GM13977 (cell line): ENCODE measurements at regions not wholly inside any gene's neighbourhood (a gene's known extent, or its start where the extent isn't known, plus 50 kb on each side); places are given as distances from the start of the nearest gene placed in this dataset.

Experiments used
- DNase-seq: peaks from one replicate; pipeline ENCODE4 v3.0.0; 2012; ENCODE audit warnings: low spot score
- in situ Hi-C: fragments of 300-500 bp; cut with MboI; formaldehyde crosslinking; loops from one replicate; pipeline ENCODE4 v1.12.0; 2022; ENCODE audit warnings: low sequenced_read_pairs, low pct_unique_long_range_greater_than_20kb, mixed read lengths, inconsistent platforms; ENCODE audit not compliant: unreplicated experiment
- TF ChIP-seq, protein P1 (sequence below): IDR thresholded peaks from 2 replicates; pipeline ENCODE4 v1.5.1; 2012; ENCODE audit warnings: mild to moderate bottlenecking, control low read depth; ENCODE audit not compliant: insufficient read depth; ENCODE audit errors: extremely low read depth, missing control alignments

DNA sequence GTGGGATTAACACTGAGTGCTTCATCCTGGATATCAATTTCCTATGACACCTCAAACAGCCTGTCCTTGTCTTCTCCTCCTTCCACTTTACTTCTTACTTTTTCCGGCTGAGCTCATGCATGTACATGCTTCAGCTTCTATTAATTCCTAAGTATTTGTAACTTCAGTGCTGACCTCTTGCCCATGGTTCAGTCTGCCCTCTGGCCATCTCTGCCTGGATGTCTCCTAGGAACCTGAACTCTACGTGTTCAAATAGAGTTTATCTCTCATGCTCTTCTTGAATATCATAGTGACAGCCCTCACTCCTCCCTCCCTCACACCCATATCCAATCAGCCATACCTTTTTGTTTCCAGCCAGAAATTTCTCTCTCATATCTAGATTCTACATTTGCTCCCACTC, 141.6 kb downstream of the ATP23 start:
- TF ChIP-seq, protein P1, sequence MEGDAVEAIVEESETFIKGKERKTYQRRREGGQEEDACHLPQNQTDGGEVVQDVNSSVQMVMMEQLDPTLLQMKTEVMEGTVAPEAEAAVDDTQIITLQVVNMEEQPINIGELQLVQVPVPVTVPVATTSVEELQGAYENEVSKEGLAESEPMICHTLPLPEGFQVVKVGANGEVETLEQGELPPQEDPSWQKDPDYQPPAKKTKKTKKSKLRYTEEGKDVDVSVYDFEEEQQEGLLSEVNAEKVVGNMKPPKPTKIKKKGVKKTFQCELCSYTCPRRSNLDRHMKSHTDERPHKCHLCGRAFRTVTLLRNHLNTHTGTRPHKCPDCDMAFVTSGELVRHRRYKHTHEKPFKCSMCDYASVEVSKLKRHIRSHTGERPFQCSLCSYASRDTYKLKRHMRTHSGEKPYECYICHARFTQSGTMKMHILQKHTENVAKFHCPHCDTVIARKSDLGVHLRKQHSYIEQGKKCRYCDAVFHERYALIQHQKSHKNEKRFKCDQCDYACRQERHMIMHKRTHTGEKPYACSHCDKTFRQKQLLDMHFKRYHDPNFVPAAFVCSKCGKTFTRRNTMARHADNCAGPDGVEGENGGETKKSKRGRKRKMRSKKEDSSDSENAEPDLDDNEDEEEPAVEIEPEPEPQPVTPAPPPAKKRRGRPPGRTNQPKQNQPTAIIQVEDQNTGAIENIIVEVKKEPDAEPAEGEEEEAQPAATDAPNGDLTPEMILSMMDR = no peak
- in situ Hi-C loops = no loop called here
- no peak for DNase-seq

DNA sequence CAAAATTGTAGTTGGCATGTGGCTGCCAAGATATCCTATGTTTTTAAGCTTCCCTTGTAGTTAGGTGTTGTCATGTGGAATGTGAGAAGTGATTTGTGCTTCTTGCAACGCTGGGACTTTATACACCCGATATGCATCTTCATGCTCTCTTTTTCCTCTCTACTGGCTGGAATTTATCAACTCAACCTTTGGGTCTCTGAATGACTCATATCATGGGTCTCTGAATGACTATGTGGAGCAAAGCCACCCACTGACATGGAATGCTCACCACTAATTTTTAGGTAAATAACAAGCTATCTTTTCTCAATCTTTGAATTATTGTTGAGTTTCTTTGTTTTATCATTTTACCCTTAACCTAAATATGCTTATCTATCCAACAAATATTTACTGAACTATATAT, 144.6 kb downstream of the ATP23 start:
- no peak for DNase-seq
- TF ChIP-seq, protein P1 = no peak
- in situ Hi-C loops = no loop called here

DNA sequence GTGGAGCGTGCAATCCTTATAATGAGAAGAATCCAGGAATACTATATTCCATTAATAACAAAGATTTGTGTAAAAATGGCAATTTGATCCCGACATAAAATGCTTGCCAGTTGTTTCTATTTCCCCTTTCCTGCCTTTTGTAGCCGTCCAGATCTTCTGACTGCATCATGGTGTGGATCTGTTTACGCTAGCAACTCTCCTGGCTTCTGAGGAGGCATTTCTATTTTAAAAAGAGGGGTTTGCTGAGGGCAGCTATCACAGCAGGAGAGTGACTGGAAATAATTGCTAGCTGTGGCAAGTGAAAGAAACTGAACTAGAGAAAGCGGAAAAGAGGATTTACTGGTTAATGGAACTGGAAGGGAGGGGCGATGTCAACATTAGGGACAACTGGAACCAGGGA, 145.6 kb downstream of the ATP23 start:
- DNase-seq = no peak
- TF ChIP-seq, protein P1 = no peak
- in situ Hi-C loops = no loop called here

DNA sequence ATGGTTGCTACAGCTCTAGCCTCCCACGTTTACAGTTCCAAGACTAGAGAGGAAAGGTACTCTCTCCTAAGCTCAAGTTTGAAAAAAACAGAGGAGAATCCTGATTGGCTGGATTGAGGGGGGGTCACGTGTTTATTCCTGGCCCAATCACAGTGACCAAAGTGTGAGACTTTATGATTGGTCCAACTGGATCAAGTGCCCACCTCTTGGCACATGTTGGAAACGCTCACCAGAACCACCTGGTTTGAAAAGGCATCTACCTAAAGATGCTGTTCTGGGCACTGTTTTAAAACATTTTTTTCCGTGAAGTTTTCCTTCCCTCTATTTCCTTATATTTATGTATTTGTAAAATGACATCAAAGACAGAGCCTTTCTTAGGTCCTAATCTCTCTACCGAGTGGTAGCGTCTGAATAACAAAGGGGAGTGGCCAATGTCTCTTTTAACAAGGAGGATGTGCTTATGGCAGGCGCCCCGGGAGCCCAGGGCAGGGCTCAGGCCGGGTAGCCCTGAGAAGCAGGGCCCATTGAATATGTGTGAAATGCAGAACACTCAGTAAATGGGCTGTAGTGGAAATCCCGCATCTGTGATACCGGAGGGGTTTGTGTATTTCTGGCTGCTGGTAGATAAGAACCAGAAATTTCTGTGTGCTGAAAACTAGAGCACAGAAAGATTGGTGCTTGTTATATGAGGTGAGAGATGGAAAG, 146.2 kb downstream of the ATP23 start:
- TF ChIP-seq, protein P1 = no peak
- in situ Hi-C loops = no loop called here
- no peak for DNase-seq

DNA sequence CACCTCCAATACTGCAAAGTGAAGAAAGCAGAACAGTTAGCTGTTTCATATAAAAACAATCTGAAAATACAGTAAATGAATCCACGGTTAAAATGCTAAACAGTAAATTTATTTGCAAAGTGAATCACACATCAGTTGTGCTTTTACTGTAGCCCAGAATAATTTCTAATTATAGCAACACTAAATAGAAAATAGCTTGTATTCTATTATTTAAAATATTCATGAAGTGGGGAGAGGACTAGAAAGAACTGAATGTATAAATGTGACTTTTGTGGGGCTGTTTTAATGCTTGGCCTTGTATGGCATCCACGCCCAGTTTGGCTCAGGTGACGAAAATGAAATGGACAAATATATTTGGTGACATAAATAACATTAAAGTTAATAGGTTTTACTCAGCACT, 148.2 kb downstream of the ATP23 start:
- in situ Hi-C loops = no loop called here
- DNase-seq = no peak
- TF ChIP-seq, protein P1 = no peak

DNA sequence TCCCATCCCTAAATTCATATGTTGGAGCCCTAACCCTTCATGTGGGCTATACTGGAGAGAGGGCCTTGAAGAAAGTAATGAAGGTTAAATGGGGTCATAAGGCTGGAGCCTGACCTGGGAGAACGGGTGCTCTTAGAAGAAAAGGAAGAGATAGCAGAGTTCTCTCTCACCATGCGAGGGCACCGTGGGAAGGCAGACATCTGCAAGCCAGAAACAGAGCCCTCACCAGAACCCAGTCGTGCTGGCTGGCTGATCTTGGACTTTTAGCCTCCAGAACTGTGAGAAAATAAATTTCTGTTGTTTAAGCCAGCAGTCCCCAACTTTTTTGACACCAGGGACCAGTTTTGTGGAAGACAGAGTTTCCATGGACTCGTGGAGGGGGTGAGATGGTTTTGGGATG, 149.3 kb downstream of the ATP23 start:
- in situ Hi-C loops = no loop called here
- TF ChIP-seq, protein P1 = no peak
- DNase-seq = no peak

DNA sequence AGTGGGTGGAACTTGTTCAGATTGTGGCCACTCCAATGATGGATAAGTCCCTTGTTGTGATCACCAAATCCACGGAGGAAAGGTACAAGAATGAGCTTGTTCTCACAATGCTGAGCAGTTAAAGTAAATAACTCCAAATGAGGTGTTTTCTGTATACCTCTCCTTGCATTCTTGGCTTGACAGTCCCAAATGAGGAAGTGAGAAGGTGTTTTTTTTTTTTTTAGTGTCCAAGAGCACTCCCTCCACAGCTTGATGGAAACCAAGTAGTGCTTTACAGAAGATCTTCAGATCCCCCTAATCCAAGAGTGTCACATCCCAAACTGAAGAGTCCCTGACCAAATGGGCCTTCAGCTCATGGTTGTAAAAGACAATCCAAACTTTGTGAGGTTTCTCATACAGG, 153.6 kb downstream of the ATP23 start:
- in situ Hi-C loops = no loop called here
- DNase-seq = no peak
- TF ChIP-seq, protein P1 = no peak
